Stimulated activated effector memory CD8-positive, alpha-beta T cell treated with anti-CD3 and anti-CD28 coated beads, Interleukin-12 subunit alpha, Interleukin-12 subunit beta, amount 100 ng/mL, for 72 hours (primary cell): ENCODE measurements at regions not wholly inside any gene's neighbourhood (a gene's known extent, or its start where the extent isn't known, plus 50 kb on each side); places are given as distances from the start of the nearest gene placed in this dataset.

Experiments
- ATAC-seq: fragments of 150-1000 bp; cut with Tn5 transposase; 2 replicates; pipeline ENCODE4 v1.10.0; 2021
- DNase-seq, 2 donors: peaks; one replicate each; pipeline ENCODE4 v3.0.0; 2021 to 2022; ENCODE audit warnings: low spot score in 2 of 2
- H3K27ac Mint-ChIP-seq: one replicate; pipeline ENCODE4 v1.8.0; 2022; ENCODE audit warnings: mild to moderate bottlenecking, mixed read lengths
- H3K36me3 Mint-ChIP-seq: one replicate; pipeline ENCODE4 v1.8.0; 2022; ENCODE audit warnings: mild to moderate bottlenecking, mixed read lengths
- H3K4me1 Mint-ChIP-seq: one replicate; pipeline ENCODE4 v1.8.0; 2022; ENCODE audit warnings: mixed read lengths
- H3K4me3 Mint-ChIP-seq: one replicate; pipeline ENCODE4 v1.8.0; 2022; ENCODE audit warnings: mild to moderate bottlenecking, mixed read lengths
- H3K9me3 Mint-ChIP-seq: one replicate; pipeline ENCODE4 v1.8.0; 2022; ENCODE audit warnings: mixed read lengths

DNA sequence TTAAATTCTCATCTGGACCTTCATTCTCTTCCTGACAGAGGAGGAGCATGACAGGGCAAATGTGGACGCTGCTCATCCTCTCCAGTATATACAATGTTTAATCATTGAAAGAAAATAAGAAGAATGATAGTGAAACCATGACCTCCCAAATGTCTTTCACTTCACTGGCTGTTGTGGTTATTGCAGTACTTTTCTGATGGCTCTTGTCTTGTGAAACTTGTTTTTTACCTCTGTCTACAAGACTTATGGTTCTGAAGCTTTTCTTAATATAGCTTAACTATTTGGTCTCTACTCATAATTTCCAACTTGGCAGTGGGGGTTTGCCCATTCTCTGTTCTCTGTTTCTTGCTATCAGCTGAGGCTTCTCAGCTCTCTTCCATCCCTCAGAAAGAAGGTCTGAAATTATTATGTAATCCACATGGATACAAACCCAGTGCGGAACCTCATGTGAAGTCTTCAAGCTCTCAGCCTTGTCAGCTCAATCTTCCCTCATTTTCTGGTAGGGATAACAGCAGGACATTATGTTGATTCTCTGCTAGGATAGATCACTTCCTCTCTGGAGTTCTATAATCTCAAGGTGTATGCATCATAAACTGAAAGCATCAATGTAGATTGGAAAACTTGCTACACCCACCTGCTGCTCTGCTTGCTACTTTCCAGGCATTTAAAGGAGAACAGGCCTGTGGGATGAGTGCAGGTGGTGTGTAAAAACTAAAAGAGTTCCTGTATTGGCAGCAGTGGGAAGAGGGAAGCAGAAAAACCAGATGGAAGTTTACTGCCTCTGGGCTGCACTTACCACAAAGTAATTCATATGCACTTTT, 250.3 kb upstream of the HTR2A start:
- ATAC-seq: no peak
- Mint-ChIP-seq H3K9me3 (no peaks in the 10 kb centered on the region), H3K27ac (no peak overlapping the region), H3K4me1 (no peaks in the 10 kb centered on the region), H3K36me3 (no peaks in the 10 kb centered on the region), H3K4me3 (no peak overlapping the region)
- no peak for DNase-seq

DNA sequence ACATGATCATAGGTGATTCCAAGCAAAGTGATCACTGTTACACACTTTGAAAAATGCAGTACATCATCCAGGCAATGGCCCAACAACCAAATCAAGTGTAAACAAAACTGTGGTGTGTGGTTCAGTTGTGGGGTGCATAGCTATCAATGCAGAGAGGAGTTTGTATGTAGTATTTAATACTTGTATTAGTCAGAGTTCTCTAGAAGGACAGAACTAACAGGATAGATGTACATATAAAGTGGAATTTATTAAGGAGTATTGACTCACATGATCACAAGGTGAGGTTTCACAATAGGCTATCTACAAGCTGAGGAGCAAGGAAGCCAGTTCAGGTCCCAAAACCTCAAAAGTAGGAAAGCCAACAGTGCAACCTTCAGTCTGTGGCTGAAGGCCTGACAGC, 249.3 kb upstream of the HTR2A start:
- no peaks in the 10 kb centered on the region for H3K4me1 Mint-ChIP-seq
- H3K36me3 Mint-ChIP-seq: no peaks in the 10 kb centered on the region
- no peak for ATAC-seq
- no peak overlapping the region for H3K27ac Mint-ChIP-seq
- no peak for DNase-seq
- H3K4me3 Mint-ChIP-seq: no peak overlapping the region
- H3K9me3 Mint-ChIP-seq: no peaks in the 10 kb centered on the region

DNA sequence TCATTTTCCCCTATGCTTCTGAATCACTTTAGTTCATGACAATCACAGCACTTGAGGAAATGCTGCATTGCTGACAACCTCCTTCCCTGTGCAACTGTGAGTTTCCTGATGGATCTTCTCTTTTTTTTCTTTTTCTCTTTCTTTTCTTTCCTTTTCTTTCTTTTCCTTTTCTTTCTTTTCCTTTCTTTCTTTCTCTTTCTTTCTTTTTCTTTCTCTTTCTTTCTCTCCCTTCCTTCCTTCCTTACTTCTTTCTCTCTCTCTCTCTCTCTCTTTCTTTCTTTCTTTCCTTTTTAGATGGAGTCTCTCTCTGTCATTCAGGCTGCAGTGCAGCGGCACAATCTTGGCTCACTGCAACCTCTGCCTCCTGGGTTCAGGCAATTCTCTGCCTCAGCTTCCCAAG, 247.9 kb upstream of the HTR2A start:
- H3K36me3 Mint-ChIP-seq: no peaks in the 10 kb centered on the region
- DNase-seq: no peak
- no peak for ATAC-seq

GRCh38 chr13:47142105-47142504, 245.3 kb upstream of the HTR2A start:
- no peaks in the 10 kb centered on the region for H3K9me3 Mint-ChIP-seq
- DNase-seq (no peak), ATAC-seq (no peak)
- H3K4me1 Mint-ChIP-seq: no peaks in the 10 kb centered on the region
- no peak overlapping the region for H3K4me3 Mint-ChIP-seq
- H3K27ac Mint-ChIP-seq: no peak overlapping the region
- no peaks in the 10 kb centered on the region for H3K36me3 Mint-ChIP-seq

More for the DNA sequence above, 247.9 kb upstream of the HTR2A start:
- Mint-ChIP-seq H3K9me3 (no peaks in the 10 kb centered on the region), H3K4me3 (no peak overlapping the region), H3K27ac (no peak overlapping the region), H3K4me1 (no peaks in the 10 kb centered on the region)

- DNase-seq (no peak), ATAC-seq (no peak)
- no peaks in the 10 kb centered on the region for H3K36me3 Mint-ChIP-seq
- H3K9me3 Mint-ChIP-seq: no peaks in the 10 kb centered on the region
- no peak overlapping the region for H3K4me3 Mint-ChIP-seq
- no peaks in the 10 kb centered on the region for H3K4me1 Mint-ChIP-seq
- H3K27ac Mint-ChIP-seq: no peak overlapping the region
These were observed 242.7 kb upstream of the HTR2A start for GRCh38 chr13:47139519-47139918.

GRCh38 chr13:47136504-47136941, 239.7 kb upstream of the HTR2A start:
- Mint-ChIP-seq H3K36me3 (no peaks in the 10 kb centered on the region), H3K4me3 (no peak overlapping the region), H3K27ac (no peak overlapping the region), H3K4me1 (no peaks in the 10 kb centered on the region), H3K9me3 (no peaks in the 10 kb centered on the region)
- DNase-seq (no peak), ATAC-seq (no peak)

DNA sequence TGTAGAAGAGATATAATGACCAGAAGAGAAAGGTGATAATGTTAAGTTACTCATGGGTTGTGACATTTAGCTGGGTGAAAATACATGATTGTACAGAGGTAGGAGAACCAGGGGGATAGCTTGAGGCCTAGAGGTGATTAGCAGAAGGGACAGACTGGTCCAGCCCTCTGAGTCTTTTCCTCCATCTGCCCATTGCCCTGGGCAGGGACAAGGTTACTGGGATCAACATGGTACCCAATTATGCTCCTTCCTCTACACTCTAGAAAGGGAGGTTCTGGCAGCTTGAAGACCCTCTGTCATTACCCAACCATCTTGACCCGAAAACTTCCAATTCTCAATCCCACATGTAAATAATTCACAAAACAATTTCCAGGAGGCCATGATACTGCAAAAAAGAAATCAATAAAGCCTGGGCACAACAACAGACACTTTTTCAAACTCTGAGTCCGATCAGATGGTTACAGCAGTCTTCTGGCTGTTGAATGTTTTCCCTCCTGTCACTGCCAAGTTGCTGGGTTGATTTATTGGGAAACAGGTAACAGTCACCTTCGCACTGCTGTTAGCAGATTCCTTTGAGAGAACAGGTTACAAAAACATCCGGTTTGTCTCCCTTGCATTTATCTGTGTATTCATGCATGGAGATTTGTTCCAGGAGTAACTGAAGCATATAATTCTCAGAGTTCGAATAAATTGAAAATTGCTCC, 239.1 kb upstream of the HTR2A start:
- Mint-ChIP-seq H3K4me3 (no peak overlapping the region), H3K27ac (no peak overlapping the region), H3K4me1 (no peaks in the 10 kb centered on the region), H3K9me3 (no peaks in the 10 kb centered on the region), H3K36me3 (no peaks in the 10 kb centered on the region)
- DNase-seq: no peak
- no peak for ATAC-seq

DNA sequence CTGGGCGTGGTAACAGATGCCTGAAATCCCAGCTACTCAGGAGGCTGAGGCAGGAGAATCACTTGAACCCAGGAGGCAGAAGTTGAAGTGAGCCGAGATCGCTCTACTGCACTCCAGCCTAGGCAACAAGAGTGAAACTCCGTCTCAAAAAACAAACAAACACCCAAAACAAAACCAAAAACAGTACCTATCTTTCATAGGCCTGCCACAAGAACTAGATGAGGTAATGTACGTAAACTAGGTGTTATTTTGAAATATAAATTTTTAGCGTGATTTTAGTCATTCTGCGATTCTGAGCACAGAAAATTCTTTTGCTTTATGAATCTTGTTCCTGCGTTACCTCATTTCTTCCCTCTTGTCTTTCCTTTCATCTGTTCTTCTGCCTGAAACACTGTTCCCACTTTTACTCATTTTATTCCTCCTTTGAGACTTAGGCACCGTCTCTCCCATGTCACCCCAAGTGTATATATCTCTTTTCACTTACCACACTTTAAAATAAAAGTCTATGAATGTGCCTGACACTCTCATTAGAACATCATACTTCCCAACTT, 238.2 kb upstream of the HTR2A start:
- Mint-ChIP-seq H3K27ac (no peak overlapping the region), H3K9me3 (no peaks in the 10 kb centered on the region), H3K36me3 (no peaks in the 10 kb centered on the region), H3K4me1 (no peaks in the 10 kb centered on the region), H3K4me3 (no peak overlapping the region)
- ATAC-seq: no peak
- no peak for DNase-seq

DNA sequence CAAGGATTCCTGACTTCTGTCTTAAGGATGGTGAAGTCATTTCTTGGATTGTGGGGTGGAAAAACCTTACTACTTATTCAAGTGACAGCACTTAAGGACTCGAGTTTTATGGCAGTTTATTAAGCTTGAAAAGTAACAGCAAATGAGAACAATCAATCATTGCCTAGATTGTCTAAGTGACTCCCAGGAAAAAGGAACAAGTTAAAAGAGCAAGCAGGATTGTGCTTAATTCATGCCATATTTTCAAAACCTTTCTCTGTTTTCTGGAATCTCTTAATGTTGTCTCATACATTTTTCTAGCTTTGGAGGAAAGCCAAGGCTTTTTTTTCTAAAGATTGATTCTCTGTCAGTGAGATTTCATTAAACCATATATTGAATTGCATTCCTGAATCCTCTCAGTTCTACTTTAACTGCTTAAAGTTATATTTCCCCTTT, 236.2 kb upstream of the HTR2A start:
- ATAC-seq: no peak

GRCh38 chr13:47129461-47129860, 232.6 kb upstream of the HTR2A start:
- H3K4me3 Mint-ChIP-seq: no peak overlapping the region
- no peaks in the 10 kb centered on the region for H3K9me3 Mint-ChIP-seq
- DNase-seq: no peak
- no peak for ATAC-seq
- no peak overlapping the region for H3K27ac Mint-ChIP-seq
- H3K4me1 Mint-ChIP-seq: no peaks in the 10 kb centered on the region
- no peaks in the 10 kb centered on the region for H3K36me3 Mint-ChIP-seq

More for the DNA sequence above, 236.2 kb upstream of the HTR2A start:
- DNase-seq: no peak
- no peak overlapping the region for H3K4me3 Mint-ChIP-seq
- no peaks in the 10 kb centered on the region for H3K36me3 Mint-ChIP-seq
- H3K4me1 Mint-ChIP-seq: no peaks in the 10 kb centered on the region
- H3K9me3 Mint-ChIP-seq: no peaks in the 10 kb centered on the region
- no peak overlapping the region for H3K27ac Mint-ChIP-seq

DNA sequence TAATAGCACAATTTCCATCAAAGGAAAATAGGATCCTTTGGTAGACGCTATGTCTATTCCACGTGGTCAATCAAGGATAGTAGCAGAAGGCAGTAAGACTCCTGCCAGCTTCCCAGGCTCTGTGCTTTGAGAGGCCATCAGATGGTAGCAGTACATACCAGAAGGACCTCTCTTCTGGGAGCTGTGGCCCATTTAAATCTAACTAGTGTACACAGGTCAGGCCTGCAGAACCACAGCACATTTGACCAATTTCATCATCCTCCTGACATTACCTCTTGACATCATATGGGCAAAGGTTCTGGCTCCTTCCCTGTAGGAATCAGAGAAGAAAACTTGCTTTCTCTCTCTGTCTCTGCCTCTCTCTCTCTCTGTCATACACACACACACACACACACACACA, 229.6 kb upstream of the HTR2A start:
- DNase-seq (no peak), ATAC-seq (no peak)
- H3K27ac Mint-ChIP-seq: no peak overlapping the region
- no peaks in the 10 kb centered on the region for H3K4me1 Mint-ChIP-seq
- H3K36me3 Mint-ChIP-seq: no peaks in the 10 kb centered on the region
- H3K4me3 Mint-ChIP-seq: no peak overlapping the region
- H3K9me3 Mint-ChIP-seq: peaks cover 2% of the 10 kb centered on the region

GRCh38 chr13:47121092-47121763, 224.4 kb upstream of the HTR2A start:
- Mint-ChIP-seq H3K4me3 (no peak overlapping the region), H3K27ac (no peak overlapping the region), H3K36me3 (no peaks in the 10 kb centered on the region), H3K9me3 (peaks cover 2% of the 10 kb centered on the region), H3K4me1 (no peaks in the 10 kb centered on the region)
- DNase-seq: no peak
- no peak for ATAC-seq

- no peak for ATAC-seq
- no peak overlapping the region for H3K4me3 Mint-ChIP-seq
- H3K4me1 Mint-ChIP-seq: no peaks in the 10 kb centered on the region
- DNase-seq: no peak
- no peaks in the 10 kb centered on the region for H3K36me3 Mint-ChIP-seq
- peaks cover 2% of the 10 kb centered on the region for H3K9me3 Mint-ChIP-seq
- no peak overlapping the region for H3K27ac Mint-ChIP-seq
These were observed 223.4 kb upstream of the HTR2A start for GRCh38 chr13:47120282-47120681.

DNA sequence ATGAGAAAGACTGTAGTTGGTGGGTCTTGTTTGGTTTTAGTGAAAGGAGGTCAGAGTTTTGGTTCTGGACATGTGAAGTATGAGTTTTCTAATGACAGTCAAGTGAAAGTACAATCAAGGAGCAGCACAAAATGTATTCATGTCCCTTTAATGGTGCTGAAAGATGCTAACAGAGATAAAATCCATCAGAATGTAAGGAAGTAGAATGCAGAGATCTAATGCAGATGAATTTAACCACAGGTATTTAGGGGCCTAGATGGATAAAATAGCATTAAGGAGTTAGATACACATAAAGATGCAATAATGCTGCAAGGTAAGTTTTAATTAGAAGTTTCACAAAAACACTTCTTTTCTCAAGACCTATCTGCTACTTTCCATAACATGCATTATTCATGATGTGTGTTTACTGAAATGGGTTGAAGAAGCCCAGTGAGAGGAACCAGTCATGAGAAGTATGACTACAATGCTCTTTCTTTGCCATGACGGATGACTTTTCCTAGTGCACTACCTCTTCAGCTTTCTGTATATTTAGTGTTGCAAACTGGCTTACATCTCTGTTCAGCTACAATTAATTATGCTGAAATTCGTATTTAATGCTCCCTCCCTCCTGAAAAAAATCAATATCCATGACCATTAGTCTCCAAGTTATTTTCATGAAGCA, 222.9 kb upstream of the HTR2A start:
- no peak overlapping the region for H3K27ac Mint-ChIP-seq
- DNase-seq (no peak), ATAC-seq (no peak)
- H3K9me3 Mint-ChIP-seq: peaks cover 2% of the 10 kb centered on the region
- no peaks in the 10 kb centered on the region for H3K36me3 Mint-ChIP-seq
- H3K4me3 Mint-ChIP-seq: no peak overlapping the region
- no peaks in the 10 kb centered on the region for H3K4me1 Mint-ChIP-seq

DNA sequence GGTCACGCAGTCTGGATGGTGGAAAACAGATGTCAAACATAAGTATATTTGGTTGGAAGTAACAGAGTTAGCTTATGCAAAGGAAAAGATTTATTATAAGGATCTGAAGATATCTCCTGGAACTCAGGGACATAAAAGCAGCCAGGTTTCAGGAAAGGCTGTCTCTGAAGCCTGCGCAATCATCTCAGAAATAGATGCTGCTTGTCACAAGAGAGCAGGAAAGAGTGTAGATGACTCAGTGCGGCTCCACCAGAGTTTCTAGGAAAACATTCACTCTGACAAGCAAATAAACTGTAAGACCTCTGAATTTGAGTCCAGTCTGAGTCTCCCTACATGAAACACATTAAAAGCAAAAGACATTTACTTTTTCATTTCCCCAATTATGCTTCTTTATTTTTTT, 220.4 kb upstream of the HTR2A start:
- DNase-seq: no peak
- no peak overlapping the region for H3K4me3 Mint-ChIP-seq

More for the DNA sequence above, 220.4 kb upstream of the HTR2A start:
- Mint-ChIP-seq H3K36me3 (no peaks in the 10 kb centered on the region), H3K4me1 (no peaks in the 10 kb centered on the region), H3K27ac (no peak overlapping the region), H3K9me3 (no peaks in the 10 kb centered on the region)
- ATAC-seq: no peak
